MCF 10A (cell line): ENCODE measurements at regions not wholly inside any gene's neighbourhood (a gene's known extent, or its start where the extent isn't known, plus 50 kb on each side); places are given as distances from the start of the nearest gene placed in this dataset.

Experiments
- BruUV-seq: library from RNA; stranded (reverse); fragments of 400-500 nt; replicated peaks from 2 replicates; lab custom pipeline; 2021; lab: Mats Ljungman, UMichigan
- CTCF ChIA-PET: fragments of 300-600 bp; sonication (Branson Sonifier 250); formaldehyde crosslinking; extraction: SDS; loops from one replicate; lab custom pipeline; 2021; ENCODE audit warnings: antibody characterized with exemption, inconsistent platforms; lab: Yijun Ruan, JAX
- POLR2A ChIA-PET: fragments of 300-600, 350-650 bp; sonication (Branson Sonifier 250); formaldehyde crosslinking; extraction: SDS; loops from one replicate; lab custom pipeline; 2020; ENCODE audit warnings: antibody characterized with exemption, inconsistent platforms; lab: Yijun Ruan, JAX
- DNase-seq: peaks from one replicate; pipeline ENCODE4 v3.0.0-alpha.2; 2018; ENCODE audit not compliant: unreplicated experiment
- H3K27ac Mint-ChIP-seq: one replicate; pipeline ENCODE4 v1.8.0; 2022; ENCODE audit warnings: mild to moderate bottlenecking, low read depth, mixed read lengths; ENCODE audit not compliant: unreplicated experiment
- H3K27me3 Mint-ChIP-seq: one replicate; pipeline ENCODE4 v1.8.0; 2022; ENCODE audit warnings: mixed read lengths; ENCODE audit not compliant: insufficient read depth, unreplicated experiment
- H3K36me3 Mint-ChIP-seq: one replicate; pipeline ENCODE4 v1.8.0; 2022; ENCODE audit warnings: mild to moderate bottlenecking, moderate library complexity, mixed read lengths; ENCODE audit not compliant: insufficient read depth, unreplicated experiment
- H3K4me1 Mint-ChIP-seq: one replicate; pipeline ENCODE4 v1.8.0; 2022; ENCODE audit warnings: mixed read lengths; ENCODE audit not compliant: insufficient read depth, unreplicated experiment
- H3K4me3 Mint-ChIP-seq: one replicate; pipeline ENCODE4 v1.8.0; 2022; ENCODE audit warnings: mild to moderate bottlenecking, moderate library complexity, mixed read lengths; ENCODE audit not compliant: unreplicated experiment
- H3K9me3 Mint-ChIP-seq: one replicate; pipeline ENCODE4 v1.8.0; 2022; ENCODE audit warnings: mixed read lengths; ENCODE audit not compliant: unreplicated experiment
- CTCF ChIP-seq: fragments of 200-600 bp; IDR thresholded peaks from one replicate; pipeline ENCODE4 v1.8.0; 2022; ENCODE audit warnings: antibody characterized with exemption, mild to moderate bottlenecking; ENCODE audit not compliant: unreplicated experiment
- intact Hi-C: fragments of 100-400 bp; cut with micrococcal nuclease; formaldehyde crosslinking; loops from 2 replicates; pipeline ENCODE4 v1.14.1; 2022

- Mint-ChIP-seq H3K27ac (no peak overlapping the region), H3K36me3 (no peaks in the 10 kb centered on the region), H3K4me3 (no peak overlapping the region), H3K4me1 (peaks cover 7% of the 10 kb centered on the region), H3K9me3 (no peaks in the 10 kb centered on the region), H3K27me3 (no peaks in the 10 kb centered on the region)
- intact Hi-C loops = loop anchor here (2.0 kb wide), 3 partner anchors 135 to 1437 kb away; no protein-coding TSS in a partner anchor
- ChIA-PET POLR2A (interaction anchor here (0.6 to 0.7 kb wide), 2 partner anchors 9 to 202 kb away, joined by 3 to 4 read pairs; no protein-coding TSS in a partner anchor), CTCF (interaction anchor here (0.5 to 3.2 kb wide), 40 partner anchors 11 to 1968 kb away, joined by 3 to 24 read pairs (median 4); a partner anchor contains a TSS)
- peak; percentile 79 for TF ChIP-seq CTCF
- DNase-seq = peak; percentile 78
- BruUV-seq = no TSS peak
Observed at GRCh38 chr2:102975996-102976975, 214.5 kb downstream of the TMEM182 start.

GRCh38 chr2:102977426-102978090 is 215.7 kb downstream of the TMEM182 start:
- Mint-ChIP-seq H3K36me3 (no peaks in the 10 kb centered on the region), H3K4me1 (peaks cover 7% of the 10 kb centered on the region), H3K9me3 (no peaks in the 10 kb centered on the region), H3K27me3 (no peaks in the 10 kb centered on the region), H3K4me3 (no peak overlapping the region), H3K27ac (no peak overlapping the region)
- intact Hi-C loops = loop anchor here (2.0 kb wide), 3 partner anchors 137 to 1435 kb away; no protein-coding TSS in a partner anchor
- TF ChIP-seq CTCF = no peak
- BruUV-seq = no TSS peak
- ChIA-PET CTCF (interaction anchor here (0.6 to 3.2 kb wide), 9 partner anchors 11 to 456 kb away, joined by 3 to 24 read pairs (median 3); a partner anchor contains a TSS), POLR2A (interaction anchor here (0.7 kb wide), 1 partner anchor 8 kb away, joined by 3 read pairs; no protein-coding TSS in a partner anchor)
- DNase-seq = no peak

GRCh38 chr2:102978091-102978490 is 216.3 kb downstream of the TMEM182 start:
- ChIA-PET CTCF (interaction anchor here (1.0 to 2.0 kb wide), 3 partner anchors 11 to 183 kb away, joined by 3 to 8 read pairs (median 5); no protein-coding TSS in a partner anchor), POLR2A (no interaction called here)
- no peak overlapping the region for H3K27ac Mint-ChIP-seq
- peaks cover 7% of the 10 kb centered on the region for H3K4me1 Mint-ChIP-seq
- no peak for TF ChIP-seq CTCF
- H3K27me3 Mint-ChIP-seq = no peaks in the 10 kb centered on the region
- H3K9me3 Mint-ChIP-seq = no peaks in the 10 kb centered on the region
- no TSS peak for BruUV-seq
- no peak overlapping the region for H3K4me3 Mint-ChIP-seq
- no peak for DNase-seq
- H3K36me3 Mint-ChIP-seq = no peaks in the 10 kb centered on the region
- intact Hi-C loops = no loop called here
